Neural crest cell (in vitro differentiated cells): ENCODE measurements at regions not wholly inside any gene's neighbourhood (a gene's known extent, or its start where the extent isn't known, plus 50 kb on each side); places are given as distances from the start of the nearest gene placed in this dataset.

Source experiments
- DNase-seq: peaks from one replicate; pipeline ENCODE4 v3.0.0; 2021; ENCODE audit warnings: low read depth, mixed read lengths, low spot score
- H3K27ac Mint-ChIP-seq: one replicate; pipeline ENCODE4 v1.8.0; 2021; ENCODE audit warnings: mild to moderate bottlenecking, mixed read lengths; ENCODE audit not compliant: unreplicated experiment
- H3K27me3 Mint-ChIP-seq: 2 replicates; pipeline ENCODE4 v1.8.0; 2021; ENCODE audit warnings: low read depth, mild to moderate bottlenecking, mixed read lengths
- H3K36me3 Mint-ChIP-seq: 2 replicates; pipeline ENCODE4 v1.8.0; 2021; ENCODE audit warnings: low read depth, mild to moderate bottlenecking, mixed read lengths
- H3K4me1 Mint-ChIP-seq: 2 replicates; pipeline ENCODE4 v1.8.0; 2021; ENCODE audit warnings: mixed read lengths
- H3K4me3 Mint-ChIP-seq: one replicate; pipeline ENCODE4 v1.8.0; 2021; ENCODE audit warnings: mild to moderate bottlenecking, mixed read lengths
- H3K9me3 Mint-ChIP-seq: 2 replicates; pipeline ENCODE4 v1.8.0; 2021; ENCODE audit warnings: mixed read lengths
- TF ChIP-seq, protein P1 (sequence below): fragments of 200-600 bp; sonication (generic); conservative IDR thresholded peaks from 2 replicates; pipeline ENCODE4 v1.5.0; 2021; ENCODE audit warnings: antibody characterized with exemption, mild to moderate bottlenecking

DNA sequence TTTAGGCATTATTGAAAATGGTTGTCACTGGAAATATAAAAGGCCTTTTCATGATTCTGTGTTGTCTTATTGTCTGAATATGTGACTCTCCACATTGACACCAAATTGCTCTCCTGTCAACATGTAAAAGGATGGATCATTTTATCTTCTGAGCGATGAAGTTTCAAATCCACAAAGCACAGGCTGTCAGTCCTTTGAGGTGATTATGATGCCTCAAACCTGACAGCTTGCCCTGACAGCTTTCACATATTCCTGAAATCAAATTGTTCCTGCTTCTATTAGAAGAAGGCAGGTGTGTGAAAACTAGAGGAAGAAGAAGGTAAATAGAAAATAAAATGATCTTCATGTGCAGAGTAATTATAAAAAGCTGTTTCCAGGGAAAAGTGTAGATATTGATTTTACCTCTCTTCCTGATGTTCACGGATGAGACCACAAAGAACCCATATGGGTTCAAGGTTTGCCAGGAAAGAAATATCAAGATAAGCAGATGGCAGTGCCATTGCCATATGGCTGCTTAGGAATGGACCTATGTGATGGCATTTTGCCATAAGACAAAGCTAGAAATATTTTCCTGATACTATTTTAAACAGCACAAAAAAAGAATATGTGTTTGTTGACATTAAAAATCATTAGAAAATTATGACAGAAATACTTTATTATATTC lies 1006.3 kb upstream of the AGA start:
- no peak for DNase-seq
- Mint-ChIP-seq H3K4me3 (no peak overlapping the region), H3K27ac (no peak overlapping the region), H3K27me3 (no peaks in the 10 kb centered on the region), H3K4me1 (no peaks in the 10 kb centered on the region), H3K36me3 (no peaks in the 10 kb centered on the region), H3K9me3 (peaks cover 2% of the 10 kb centered on the region)
- TF ChIP-seq, protein P1, sequence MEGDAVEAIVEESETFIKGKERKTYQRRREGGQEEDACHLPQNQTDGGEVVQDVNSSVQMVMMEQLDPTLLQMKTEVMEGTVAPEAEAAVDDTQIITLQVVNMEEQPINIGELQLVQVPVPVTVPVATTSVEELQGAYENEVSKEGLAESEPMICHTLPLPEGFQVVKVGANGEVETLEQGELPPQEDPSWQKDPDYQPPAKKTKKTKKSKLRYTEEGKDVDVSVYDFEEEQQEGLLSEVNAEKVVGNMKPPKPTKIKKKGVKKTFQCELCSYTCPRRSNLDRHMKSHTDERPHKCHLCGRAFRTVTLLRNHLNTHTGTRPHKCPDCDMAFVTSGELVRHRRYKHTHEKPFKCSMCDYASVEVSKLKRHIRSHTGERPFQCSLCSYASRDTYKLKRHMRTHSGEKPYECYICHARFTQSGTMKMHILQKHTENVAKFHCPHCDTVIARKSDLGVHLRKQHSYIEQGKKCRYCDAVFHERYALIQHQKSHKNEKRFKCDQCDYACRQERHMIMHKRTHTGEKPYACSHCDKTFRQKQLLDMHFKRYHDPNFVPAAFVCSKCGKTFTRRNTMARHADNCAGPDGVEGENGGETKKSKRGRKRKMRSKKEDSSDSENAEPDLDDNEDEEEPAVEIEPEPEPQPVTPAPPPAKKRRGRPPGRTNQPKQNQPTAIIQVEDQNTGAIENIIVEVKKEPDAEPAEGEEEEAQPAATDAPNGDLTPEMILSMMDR = no peak

- Mint-ChIP-seq H3K36me3 (no peaks in the 10 kb centered on the region), H3K27ac (no peak overlapping the region), H3K27me3 (no peaks in the 10 kb centered on the region), H3K9me3 (peaks cover 2% of the 10 kb centered on the region), H3K4me3 (no peak overlapping the region), H3K4me1 (no peaks in the 10 kb centered on the region)
- DNase-seq = no peak
- TF ChIP-seq, protein P1 = no peak
These were observed 1008.4 kb upstream of the AGA start for GRCh38 chr4:178450614-178451013.

- TF ChIP-seq, protein P1 = no peak
- no peak for DNase-seq
- Mint-ChIP-seq H3K4me3 (no peak overlapping the region), H3K9me3 (no peaks in the 10 kb centered on the region), H3K36me3 (no peaks in the 10 kb centered on the region), H3K27ac (no peak overlapping the region), H3K4me1 (no peaks in the 10 kb centered on the region), H3K27me3 (no peaks in the 10 kb centered on the region)
These were observed 1010.8 kb upstream of the AGA start for GRCh38 chr4:178453057-178453456.

DNA sequence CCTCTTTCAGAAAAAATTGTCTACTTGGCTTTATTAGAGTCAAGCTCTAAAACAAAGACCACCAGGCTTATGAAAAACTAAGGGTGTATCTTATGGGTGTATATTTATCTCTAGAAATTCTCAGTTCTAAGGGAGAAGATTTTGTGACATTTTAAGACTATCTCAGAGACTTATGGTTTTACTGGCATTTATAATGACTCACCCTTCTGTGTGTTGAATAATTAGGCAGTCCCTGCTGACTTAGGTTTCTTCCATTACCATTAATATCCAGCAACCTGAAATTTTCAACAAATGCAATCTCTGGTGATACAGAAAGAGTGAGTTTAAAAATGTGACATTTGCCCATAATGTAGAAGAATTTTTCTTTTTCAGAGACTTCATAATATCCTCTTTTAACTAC lies 1015.0 kb upstream of the AGA start:
- H3K27me3 Mint-ChIP-seq = no peaks in the 10 kb centered on the region
- no peak for DNase-seq
- H3K4me3 Mint-ChIP-seq = no peak overlapping the region
- H3K9me3 Mint-ChIP-seq = no peaks in the 10 kb centered on the region
- H3K36me3 Mint-ChIP-seq = no peaks in the 10 kb centered on the region
- TF ChIP-seq, protein P1 = no peak
- no peak overlapping the region for H3K27ac Mint-ChIP-seq
- H3K4me1 Mint-ChIP-seq = no peaks in the 10 kb centered on the region

DNA sequence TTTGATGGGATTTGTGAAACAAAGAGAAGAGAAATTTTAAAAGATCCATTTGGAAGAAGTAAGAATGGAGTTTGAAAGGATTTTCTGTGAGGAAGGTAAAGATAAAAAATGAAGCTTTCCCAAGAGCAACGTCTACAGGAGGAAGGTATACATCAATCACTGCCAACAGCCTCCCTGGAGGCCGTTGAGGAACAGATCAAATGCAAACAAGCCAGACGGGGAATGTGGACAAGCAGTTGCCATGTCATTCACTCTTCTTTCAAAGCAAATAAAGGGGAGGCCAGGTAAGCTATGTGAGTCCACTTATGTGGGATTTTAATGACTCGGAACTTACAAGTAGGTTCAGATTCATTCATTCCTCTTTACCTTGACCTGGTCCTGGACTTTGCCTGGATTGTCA lies 1020.5 kb upstream of the AGA start:
- no peaks in the 10 kb centered on the region for H3K36me3 Mint-ChIP-seq
- no peak overlapping the region for H3K4me3 Mint-ChIP-seq

More for the DNA sequence above, 1020.5 kb upstream of the AGA start:
- no peak overlapping the region for H3K27ac Mint-ChIP-seq
- no peaks in the 10 kb centered on the region for H3K4me1 Mint-ChIP-seq
- TF ChIP-seq, protein P1 = no peak
- DNase-seq = no peak
- H3K9me3 Mint-ChIP-seq = no peaks in the 10 kb centered on the region
- H3K27me3 Mint-ChIP-seq = no peaks in the 10 kb centered on the region
